Liver (tissue), 3 donors: ENCODE measurements at regions not wholly inside any gene's neighbourhood (a gene's known extent, or its start where the extent isn't known, plus 50 kb on each side); places are given as distances from the start of the nearest gene placed in this dataset.

Source experiments
- ATF3 ChIP-seq: IDR thresholded peaks from 2 replicates; pipeline ENCODE4 v1.6.1; 2016; ENCODE audit warnings: antibody characterized with exemption
- EGR1 ChIP-seq, 2 donors: IDR thresholded peaks; 2 replicates each; pipeline ENCODE4 v1.6.1; 2016 to 2018; ENCODE audit warnings: antibody characterized with exemption in 2 of 2, low read depth in 2 of 2
- JUND ChIP-seq, 2 donors: IDR thresholded peaks; 2 replicates each; pipeline ENCODE4 v1.6.1; 2016; ENCODE audit warnings: antibody characterized with exemption in 2 of 2
- MAX ChIP-seq: IDR thresholded peaks from 2 replicates; pipeline ENCODE4 v1.6.1; 2016; ENCODE audit warnings: antibody characterized with exemption
- RAD21 ChIP-seq, 2 donors: IDR thresholded peaks; 2 replicates each; pipeline ENCODE4 v1.6.1; 2016; ENCODE audit warnings: antibody characterized with exemption in 2 of 2, mild to moderate bottlenecking in 2 of 2
- RXRA ChIP-seq, 2 donors: IDR thresholded peaks; 2 replicates each; pipeline ENCODE4 v1.6.1; 2017 to 2018; ENCODE audit warnings: antibody characterized with exemption in 2 of 2, mild to moderate bottlenecking in 1 of 2
- SP1 ChIP-seq: IDR thresholded peaks from 2 replicates; pipeline ENCODE4 v1.6.1; 2018; ENCODE audit warnings: antibody characterized with exemption, mild to moderate bottlenecking
- TF ChIP-seq, protein P1 (sequence below): fragments of 150-350 bp; IDR thresholded peaks from 2 replicates; pipeline ENCODE4 v1.5.1; 2017; ENCODE audit warnings: improper control_type of control experiment, low read depth, low read length; ENCODE audit not compliant: missing input control
- TF ChIP-seq, protein P2 (sequence below): IDR thresholded peaks from 2 replicates; pipeline ENCODE4 v1.6.1; 2016; ENCODE audit warnings: antibody characterized with exemption, mild to moderate bottlenecking
- donor health status: healthy.
- donor health status: healthy.

- TF ChIP-seq EGR1 (IDR thresholded peaks at IDR 0.05; ENCODE audit: low read depth in 2 of 2): no peak
- TF ChIP-seq, protein P1, sequence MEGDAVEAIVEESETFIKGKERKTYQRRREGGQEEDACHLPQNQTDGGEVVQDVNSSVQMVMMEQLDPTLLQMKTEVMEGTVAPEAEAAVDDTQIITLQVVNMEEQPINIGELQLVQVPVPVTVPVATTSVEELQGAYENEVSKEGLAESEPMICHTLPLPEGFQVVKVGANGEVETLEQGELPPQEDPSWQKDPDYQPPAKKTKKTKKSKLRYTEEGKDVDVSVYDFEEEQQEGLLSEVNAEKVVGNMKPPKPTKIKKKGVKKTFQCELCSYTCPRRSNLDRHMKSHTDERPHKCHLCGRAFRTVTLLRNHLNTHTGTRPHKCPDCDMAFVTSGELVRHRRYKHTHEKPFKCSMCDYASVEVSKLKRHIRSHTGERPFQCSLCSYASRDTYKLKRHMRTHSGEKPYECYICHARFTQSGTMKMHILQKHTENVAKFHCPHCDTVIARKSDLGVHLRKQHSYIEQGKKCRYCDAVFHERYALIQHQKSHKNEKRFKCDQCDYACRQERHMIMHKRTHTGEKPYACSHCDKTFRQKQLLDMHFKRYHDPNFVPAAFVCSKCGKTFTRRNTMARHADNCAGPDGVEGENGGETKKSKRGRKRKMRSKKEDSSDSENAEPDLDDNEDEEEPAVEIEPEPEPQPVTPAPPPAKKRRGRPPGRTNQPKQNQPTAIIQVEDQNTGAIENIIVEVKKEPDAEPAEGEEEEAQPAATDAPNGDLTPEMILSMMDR: no peak
- TF ChIP-seq, protein P2, sequence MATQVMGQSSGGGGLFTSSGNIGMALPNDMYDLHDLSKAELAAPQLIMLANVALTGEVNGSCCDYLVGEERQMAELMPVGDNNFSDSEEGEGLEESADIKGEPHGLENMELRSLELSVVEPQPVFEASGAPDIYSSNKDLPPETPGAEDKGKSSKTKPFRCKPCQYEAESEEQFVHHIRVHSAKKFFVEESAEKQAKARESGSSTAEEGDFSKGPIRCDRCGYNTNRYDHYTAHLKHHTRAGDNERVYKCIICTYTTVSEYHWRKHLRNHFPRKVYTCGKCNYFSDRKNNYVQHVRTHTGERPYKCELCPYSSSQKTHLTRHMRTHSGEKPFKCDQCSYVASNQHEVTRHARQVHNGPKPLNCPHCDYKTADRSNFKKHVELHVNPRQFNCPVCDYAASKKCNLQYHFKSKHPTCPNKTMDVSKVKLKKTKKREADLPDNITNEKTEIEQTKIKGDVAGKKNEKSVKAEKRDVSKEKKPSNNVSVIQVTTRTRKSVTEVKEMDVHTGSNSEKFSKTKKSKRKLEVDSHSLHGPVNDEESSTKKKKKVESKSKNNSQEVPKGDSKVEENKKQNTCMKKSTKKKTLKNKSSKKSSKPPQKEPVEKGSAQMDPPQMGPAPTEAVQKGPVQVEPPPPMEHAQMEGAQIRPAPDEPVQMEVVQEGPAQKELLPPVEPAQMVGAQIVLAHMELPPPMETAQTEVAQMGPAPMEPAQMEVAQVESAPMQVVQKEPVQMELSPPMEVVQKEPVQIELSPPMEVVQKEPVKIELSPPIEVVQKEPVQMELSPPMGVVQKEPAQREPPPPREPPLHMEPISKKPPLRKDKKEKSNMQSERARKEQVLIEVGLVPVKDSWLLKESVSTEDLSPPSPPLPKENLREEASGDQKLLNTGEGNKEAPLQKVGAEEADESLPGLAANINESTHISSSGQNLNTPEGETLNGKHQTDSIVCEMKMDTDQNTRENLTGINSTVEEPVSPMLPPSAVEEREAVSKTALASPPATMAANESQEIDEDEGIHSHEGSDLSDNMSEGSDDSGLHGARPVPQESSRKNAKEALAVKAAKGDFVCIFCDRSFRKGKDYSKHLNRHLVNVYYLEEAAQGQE: no peak
- TF ChIP-seq JUND (IDR thresholded peaks at IDR 0.05): no peak
- TF ChIP-seq SP1: no peak
- TF ChIP-seq ATF3: no peak
- TF ChIP-seq RXRA (IDR thresholded peaks at IDR 0.05): no peak
- no peak for TF ChIP-seq RAD21 (IDR thresholded peaks at IDR 0.05)
- no peak for TF ChIP-seq MAX
These were observed 1682.2 kb upstream of the AGA start for GRCh38 chr4:179124419-179124818.
